ENCODE measurements at regions not wholly inside any gene's neighbourhood (a gene's known extent, or its start where the extent isn't known, plus 50 kb on each side); places are given as distances from the start of the nearest gene placed in this dataset.

DNA sequence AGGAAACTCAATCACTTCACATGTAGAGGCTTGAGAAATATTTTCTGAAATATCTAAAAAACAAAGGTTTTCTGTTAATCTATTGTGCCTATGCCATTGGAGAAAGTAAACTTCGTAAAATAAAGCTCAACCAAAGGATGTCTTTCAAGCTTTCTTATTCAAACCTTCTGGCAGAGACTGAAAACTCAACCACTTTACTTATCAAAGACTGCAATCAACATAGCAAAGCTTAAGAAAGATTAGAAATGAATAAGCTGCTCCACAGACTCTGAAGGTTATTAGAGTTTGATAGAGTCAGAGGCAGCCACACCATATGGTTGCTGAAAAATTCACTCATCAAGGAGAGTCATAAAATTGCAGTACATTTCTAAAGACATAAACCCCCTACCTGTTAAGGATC lies 245.8 kb upstream of the MEOX2 start:
- TF ChIP-seq SIN3A (IDR thresholded peaks at IDR 0.05; ENCODE audit: borderline replicate concordance, insufficient read depth, low read depth, low read length), result no peak
- TF ChIP-seq POLR2AphosphoS5 (IDR thresholded peaks at IDR 0.05; ENCODE audit: low read depth, low read length), result no peak
- no peak for TF ChIP-seq CTCF (IDR thresholded peaks at IDR 0.05)
- no peak for TF ChIP-seq REST (IDR thresholded peaks at IDR 0.05; ENCODE audit: insufficient read depth in 1 of 2, low read depth in 2 of 2, low read length in 1 of 2)
- TF ChIP-seq TCF7L2 (IDR thresholded peaks at IDR 0.05; ENCODE audit: low read depth, low read length), result no peak

Data from Panc1 (cell line).